ENCODE measurements at regions not wholly inside any gene's neighbourhood (a gene's known extent, or its start where the extent isn't known, plus 50 kb on each side); places are given as distances from the start of the nearest gene placed in this dataset.

DNA sequence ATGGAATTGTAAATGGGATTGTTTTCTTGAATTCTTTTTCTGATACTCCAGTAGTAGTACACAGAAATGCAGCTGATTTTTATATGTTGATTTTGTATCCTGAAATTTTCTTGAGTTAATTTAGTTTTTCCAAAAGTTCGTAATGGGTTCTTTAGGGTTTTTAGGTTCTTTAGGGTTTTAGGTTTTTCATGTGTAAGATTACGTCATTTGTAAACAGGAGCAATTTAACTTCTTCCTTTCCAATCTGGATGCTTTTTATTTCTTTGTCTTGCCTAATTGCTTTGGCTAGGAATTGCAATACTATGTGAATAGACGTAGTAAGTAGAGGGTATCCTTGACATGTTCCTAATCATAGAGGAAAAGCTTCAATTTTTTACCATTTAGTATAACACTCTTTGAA is 568.6 kb downstream of the MMUT start (continued):
- no peak for TF ChIP-seq KAT2B (IDR thresholded peaks at IDR 0.05; ENCODE audit: borderline replicate concordance, low read depth, low read length)
- TF ChIP-seq GABPB1 (CRISPR knock-in tag; IDR thresholded peaks at IDR 0.05), result no peak
- peak; percentile 56; the same call in 1 of the 2 replicates for TF ChIP-seq CREB1 (IDR thresholded peaks at IDR 0.05)
- no peak for TF ChIP-seq CREB1 (CRISPR knock-in tag; IDR thresholded peaks at IDR 0.05)
- TF ChIP-seq, protein P1, sequence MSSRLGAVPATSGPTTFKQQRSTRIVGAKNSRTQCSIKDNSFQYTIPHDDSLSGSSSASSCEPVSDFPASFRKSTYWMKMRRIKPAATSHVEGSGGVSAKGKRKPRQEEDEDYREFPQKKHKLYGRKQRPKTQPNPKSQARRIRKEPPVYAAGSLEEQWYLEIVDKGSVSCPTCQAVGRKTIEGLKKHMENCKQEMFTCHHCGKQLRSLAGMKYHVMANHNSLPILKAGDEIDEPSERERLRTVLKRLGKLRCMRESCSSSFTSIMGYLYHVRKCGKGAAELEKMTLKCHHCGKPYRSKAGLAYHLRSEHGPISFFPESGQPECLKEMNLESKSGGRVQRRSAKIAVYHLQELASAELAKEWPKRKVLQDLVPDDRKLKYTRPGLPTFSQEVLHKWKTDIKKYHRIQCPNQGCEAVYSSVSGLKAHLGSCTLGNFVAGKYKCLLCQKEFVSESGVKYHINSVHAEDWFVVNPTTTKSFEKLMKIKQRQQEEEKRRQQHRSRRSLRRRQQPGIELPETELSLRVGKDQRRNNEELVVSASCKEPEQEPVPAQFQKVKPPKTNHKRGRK (CRISPR knock-in tag; IDR thresholded peaks at IDR 0.05), result no peak
- no peak for TF ChIP-seq RFX3 (CRISPR knock-in tag; IDR thresholded peaks at IDR 0.05)
- TF ChIP-seq, protein P2, sequence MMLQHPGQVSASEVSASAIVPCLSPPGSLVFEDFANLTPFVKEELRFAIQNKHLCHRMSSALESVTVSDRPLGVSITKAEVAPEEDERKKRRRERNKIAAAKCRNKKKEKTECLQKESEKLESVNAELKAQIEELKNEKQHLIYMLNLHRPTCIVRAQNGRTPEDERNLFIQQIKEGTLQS (CRISPR knock-in tag; IDR thresholded peaks at IDR 0.05), result no peak
- no peak for TF ChIP-seq ZNF75D (CRISPR knock-in tag; IDR thresholded peaks at IDR 0.05; ENCODE audit: borderline replicate concordance)

DNA sequence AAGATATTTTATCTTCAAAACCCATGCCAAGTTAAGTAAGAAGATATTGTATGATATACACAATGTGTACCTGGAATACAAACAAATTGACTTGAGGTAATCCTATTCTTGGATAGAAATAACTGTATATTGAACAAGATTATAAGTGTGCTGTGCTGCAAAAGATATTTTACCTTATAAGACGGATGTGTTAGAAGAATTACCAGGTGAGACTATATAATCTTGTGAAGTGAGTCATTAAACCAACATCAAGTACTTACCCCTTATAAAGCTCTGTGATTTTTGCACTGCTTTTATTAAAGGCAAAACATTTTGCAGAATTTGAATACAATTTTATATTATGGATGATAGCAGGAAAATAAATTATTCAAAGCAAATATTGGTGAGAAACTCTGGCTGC is 570.0 kb downstream of the MMUT start:
- POLR2A ChIA-PET, result no interaction called here
- H3K79me2 ChIP-seq (ENCODE audit: insufficient read depth, low read length), result no peaks in the 10 kb centered on the region
- in situ Hi-C loops (cut with HindIII; ENCODE audit: extremely low pct_ligation_motif_present, low pct_unique_long_range_greater_than_20kb) (no loop called here), intact Hi-C loops (cut with micrococcal nuclease; ENCODE audit: unreplicated experiment) (no loop called here)
- no peak overlapping the region for H3K4me2 ChIP-seq (ENCODE audit: low read depth, low read length)
- CTCF ChIA-PET (ENCODE audit: low intra/inter-chr PET ratio, low total read pairs), result no interaction called here
- no peak overlapping the region for H3K4me3 ChIP-seq (replicated peaks in 1 of 3; ENCODE audit: insufficient read depth in 1 of 3, low read depth in 2 of 3, low read length in 3 of 3)
- FAIRE-seq (no peak), ATAC-seq (no peak), DNase-seq (ENCODE audit: low spot score) (no peak)
- H3K9ac ChIP-seq (ENCODE audit: insufficient read depth, low read depth, low read length), result no peak overlapping the region
- TF ChIP-seq NR2F6 (IDR thresholded peaks at IDR 0.05) (no peak), NR2F6 (CRISPR knock-in tag; IDR thresholded peaks at IDR 0.05) (no peak), HNRNPK (IDR thresholded peaks at IDR 0.05; ENCODE audit: low read depth, low read length, poor library complexity, severe bottlenecking) (peak; percentile 61), ZNF550 (CRISPR knock-in tag; IDR thresholded peaks at IDR 0.05; ENCODE audit: borderline replicate concordance) (no peak), ZSCAN29 (CRISPR knock-in tag; conservative IDR thresholded peaks at IDR 0.05) (no peak), ZBTB7A (CRISPR knock-in tag; IDR thresholded peaks at IDR 0.05) (no peak)
- TF ChIP-seq, protein P3, sequence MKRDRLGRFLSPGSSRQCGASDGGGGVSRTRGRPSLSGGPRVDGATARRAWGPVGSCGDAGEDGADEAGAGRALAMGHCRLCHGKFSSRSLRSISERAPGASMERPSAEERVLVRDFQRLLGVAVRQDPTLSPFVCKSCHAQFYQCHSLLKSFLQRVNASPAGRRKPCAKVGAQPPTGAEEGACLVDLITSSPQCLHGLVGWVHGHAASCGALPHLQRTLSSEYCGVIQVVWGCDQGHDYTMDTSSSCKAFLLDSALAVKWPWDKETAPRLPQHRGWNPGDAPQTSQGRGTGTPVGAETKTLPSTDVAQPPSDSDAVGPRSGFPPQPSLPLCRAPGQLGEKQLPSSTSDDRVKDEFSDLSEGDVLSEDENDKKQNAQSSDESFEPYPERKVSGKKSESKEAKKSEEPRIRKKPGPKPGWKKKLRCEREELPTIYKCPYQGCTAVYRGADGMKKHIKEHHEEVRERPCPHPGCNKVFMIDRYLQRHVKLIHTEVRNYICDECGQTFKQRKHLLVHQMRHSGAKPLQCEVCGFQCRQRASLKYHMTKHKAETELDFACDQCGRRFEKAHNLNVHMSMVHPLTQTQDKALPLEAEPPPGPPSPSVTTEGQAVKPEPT (CRISPR knock-in tag; IDR thresholded peaks at IDR 0.05; ENCODE audit: low read depth), result no peak
- H4K20me1 ChIP-seq (ENCODE audit: insufficient read depth, low read length), result no peaks in the 10 kb centered on the region
- no peak overlapping the region for H2AFZ ChIP-seq (ENCODE audit: low read length)
- no peaks in the 10 kb centered on the region for H3K4me1 ChIP-seq (ENCODE audit: insufficient read depth, low read length)
- BruUV-seq (replicated peaks), result no TSS peak
- no peaks in the 10 kb centered on the region for H3K36me3 ChIP-seq (replicated peaks in 1 of 2; ENCODE audit: control insufficient read depth in 1 of 2, insufficient read depth in 2 of 2, low read length in 2 of 2)
- no peaks in the 10 kb centered on the region for H3K9me3 ChIP-seq (ENCODE audit: low read length)
- H3K27ac ChIP-seq (ENCODE audit: extremely low read length, insufficient read depth, low read length), result no peak overlapping the region
- H3K27me3 ChIP-seq (ENCODE audit: control insufficient read depth in 1 of 2, insufficient read depth in 2 of 2, low read length in 2 of 2), result no peaks in the 10 kb centered on the region
- WGBS (ENCODE audit: low lambda C conversion rate), result 2% methylated on average over 1 of the region's 1 CpG
